CD4-positive, alpha-beta memory T cell (primary cell): ENCODE measurements at regions not wholly inside any gene's neighbourhood (a gene's known extent, or its start where the extent isn't known, plus 50 kb on each side); places are given as distances from the start of the nearest gene placed in this dataset.

ENCODE experiments used
- CTCF ChIA-PET: fragments of 350-600 bp; sonication (Branson Sonifier 250); formaldehyde crosslinking; loops from one replicate; lab custom pipeline; 2021; ENCODE audit warnings: inconsistent platforms; ENCODE audit not compliant: partially characterized antibody; lab: Charles Lee
- POLR2A ChIA-PET: fragments of 350-600 bp; sonication (Branson Sonifier 250); formaldehyde crosslinking; loops from one replicate; lab custom pipeline; 2021; ENCODE audit not compliant: partially characterized antibody; lab: Charles Lee
- DNase-seq, 5 donors: peaks; one replicate each; pipeline versions ENCODE4 v3.0.0 to v3.0.0-alpha.2; 2020 to 2022; ENCODE audit warnings: mixed read lengths in 1 of 5
- H3K27ac ChIP-seq: one replicate; pipeline ENCODE4 v1.7.0; 2013; ENCODE audit warnings: low read depth, low read length
- H3K27me3 ChIP-seq: 2 replicates; pipeline ENCODE4 v1.7.0; 2013; ENCODE audit warnings: mild to moderate bottlenecking, low read length, moderate library complexity; ENCODE audit not compliant: insufficient read depth
- H3K36me3 ChIP-seq: 2 replicates; pipeline ENCODE4 v1.7.0; 2013; ENCODE audit warnings: mild to moderate bottlenecking, low read length, moderate library complexity; ENCODE audit not compliant: insufficient read depth
- H3K4me1 ChIP-seq: 2 replicates; pipeline ENCODE4 v1.7.0; 2013; ENCODE audit warnings: mild to moderate bottlenecking, low read length, moderate library complexity; ENCODE audit not compliant: insufficient read depth
- H3K4me3 ChIP-seq, 2 donors: one replicate each; pipeline ENCODE4 v1.7.0; 2013; ENCODE audit warnings: low read length in 2 of 2, mild to moderate bottlenecking in 1 of 2
- H3K9me3 ChIP-seq, 2 donors: one replicate each; pipeline ENCODE4 v1.7.0; 2013; ENCODE audit warnings: low read length in 2 of 2, control low read depth in 1 of 2; ENCODE audit not compliant: control insufficient read depth in 1 of 2
- H3K27ac Mint-ChIP-seq, 7 donors: one replicate each; pipeline ENCODE4 v1.8.0; 2020 to 2021; ENCODE audit warnings: mixed read lengths in 7 of 7, mild to moderate bottlenecking in 6 of 7, inconsistent platforms in 3 of 7, moderate library complexity in 3 of 7
- H3K27me3 Mint-ChIP-seq, 2 donors: one replicate each; pipeline ENCODE4 v1.8.0; 2020 to 2021; ENCODE audit warnings: mixed read lengths in 2 of 2
- H3K36me3 Mint-ChIP-seq, 2 donors: one replicate each; pipeline ENCODE4 v1.8.0; 2020 to 2021; ENCODE audit warnings: mixed read lengths in 2 of 2, inconsistent platforms in 1 of 2, mild to moderate bottlenecking in 1 of 2
- H3K4me1 Mint-ChIP-seq, 4 donors: one replicate each; pipeline ENCODE4 v1.8.0; 2020 to 2021; ENCODE audit warnings: mixed read lengths in 4 of 4, mild to moderate bottlenecking in 1 of 4
- H3K4me3 Mint-ChIP-seq, 8 donors: one replicate each; pipeline ENCODE4 v1.8.0; 2020 to 2021; ENCODE audit warnings: mixed read lengths in 8 of 8, mild to moderate bottlenecking in 7 of 8, moderate library complexity in 6 of 8, inconsistent platforms in 3 of 8
- H3K9me3 Mint-ChIP-seq, 8 donors: one replicate each; pipeline ENCODE4 v1.8.0; 2020 to 2021; ENCODE audit warnings: mixed read lengths in 8 of 8, mild to moderate bottlenecking in 5 of 8, inconsistent platforms in 3 of 8, moderate library complexity in 1 of 8
- intact Hi-C: fragments of 100-400 bp; cut with micrococcal nuclease; formaldehyde crosslinking; loops from one replicate; pipeline ENCODE4 v1.15.1; 2023

DNA sequence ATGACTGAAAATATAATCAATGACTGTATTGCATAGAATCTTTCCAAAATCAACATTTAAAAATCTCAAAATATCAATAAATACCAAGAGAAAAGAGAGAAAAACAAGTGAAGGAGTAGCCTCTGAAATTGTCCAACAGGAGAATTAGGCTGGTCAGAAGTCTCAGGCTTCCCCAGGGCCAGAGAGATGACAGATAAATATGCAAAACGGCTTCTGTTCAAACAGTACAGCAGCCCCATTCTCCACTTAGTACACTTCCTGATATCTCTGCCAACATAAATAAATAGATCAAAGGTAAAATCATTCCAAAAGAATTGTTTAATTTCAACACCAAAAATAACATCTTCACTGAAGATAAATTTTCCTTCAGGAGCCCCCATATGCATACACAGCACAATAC is 204.7 kb upstream of the GABRA2 start:
- no peaks in the 10 kb centered on the region for H3K9me3 ChIP-seq
- H3K4me3 Mint-ChIP-seq: no peak overlapping the region
- no peaks in the 10 kb centered on the region for H3K4me1 Mint-ChIP-seq
- DNase-seq: no peak
- peaks cover 0 to 15% (median 10%) of the 10 kb centered on the region in 8 donors for H3K9me3 Mint-ChIP-seq
- no peaks in the 10 kb centered on the region for H3K27me3 Mint-ChIP-seq
- no peaks in the 10 kb centered on the region for H3K36me3 ChIP-seq
- no peak overlapping the region for H3K27ac ChIP-seq
- no peaks in the 10 kb centered on the region for H3K36me3 Mint-ChIP-seq
- ChIA-PET POLR2A (no interaction called here), CTCF (no interaction called here)
- no peak overlapping the region for H3K27ac Mint-ChIP-seq
- intact Hi-C loops: no loop called here
- H3K27me3 ChIP-seq: no peaks in the 10 kb centered on the region
- no peak overlapping the region for H3K4me3 ChIP-seq
- H3K4me1 ChIP-seq: no peaks in the 10 kb centered on the region

DNA sequence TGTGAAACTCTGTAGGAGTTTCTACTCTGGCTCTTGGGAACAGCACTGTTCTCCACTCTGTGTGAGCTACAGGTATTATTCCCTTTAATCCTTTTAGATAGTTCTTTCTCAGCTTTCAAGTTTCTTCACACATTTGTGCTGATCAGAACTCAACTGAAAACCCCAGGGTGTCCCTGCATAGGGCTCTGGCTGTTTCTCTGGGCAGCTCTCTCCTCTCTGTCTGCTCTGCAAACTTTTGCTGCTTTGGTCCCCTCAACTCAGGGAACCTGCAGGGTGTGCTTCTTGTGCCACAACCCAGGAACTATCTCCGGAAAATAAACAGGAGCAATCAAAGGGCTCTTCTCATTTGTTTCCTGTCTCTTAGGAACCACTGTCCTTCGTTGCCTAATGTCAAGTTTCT is 196.6 kb upstream of the GABRA2 start:
- Mint-ChIP-seq H3K9me3 (peaks cover 0 to 7% (median under 1%) of the 10 kb centered on the region in 8 donors), H3K36me3 (no peaks in the 10 kb centered on the region), H3K27me3 (no peaks in the 10 kb centered on the region), H3K4me3 (no peak overlapping the region), H3K4me1 (no peaks in the 10 kb centered on the region), H3K27ac (no peak overlapping the region)
- POLR2A ChIA-PET: no interaction called here
- Histone ChIP-seq H3K4me1 (no peaks in the 10 kb centered on the region), H3K27me3 (no peaks in the 10 kb centered on the region), H3K4me3 (no peak overlapping the region), H3K27ac (no peak overlapping the region), H3K9me3 (no peaks in the 10 kb centered on the region), H3K36me3 (no peaks in the 10 kb centered on the region)
- intact Hi-C loops: no loop called here
- DNase-seq: no peak
- CTCF ChIA-PET: no interaction called here

DNA sequence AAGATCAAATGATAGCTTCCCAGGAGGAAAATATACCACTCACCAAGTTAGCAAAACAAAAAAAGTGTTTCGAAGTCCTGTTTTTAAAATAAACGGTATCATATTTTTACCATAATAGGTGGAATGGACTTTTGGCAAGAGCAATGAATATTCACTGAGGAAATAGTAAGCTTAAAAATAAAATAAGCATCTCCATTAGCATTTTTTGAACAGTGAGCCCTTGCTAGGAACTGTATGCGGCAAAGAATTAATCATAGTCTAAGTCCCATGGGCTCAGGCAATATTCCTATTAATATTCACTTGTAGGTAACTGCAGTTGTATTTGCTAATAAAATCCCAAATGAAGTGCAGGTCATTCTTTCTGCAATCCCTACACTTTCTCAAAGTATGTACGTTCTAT is 191.7 kb upstream of the GABRA2 start:
- Histone ChIP-seq H3K27me3 (no peaks in the 10 kb centered on the region), H3K27ac (no peak overlapping the region), H3K4me1 (no peaks in the 10 kb centered on the region), H3K4me3 (no peak overlapping the region), H3K36me3 (no peaks in the 10 kb centered on the region), H3K9me3 (no peaks in the 10 kb centered on the region)
- ChIA-PET CTCF (no interaction called here), POLR2A (no interaction called here)
- Mint-ChIP-seq H3K9me3 (peaks cover 0 to 3% (median under 1%) of the 10 kb centered on the region in 8 donors), H3K4me1 (no peaks in the 10 kb centered on the region), H3K4me3 (no peak overlapping the region), H3K27me3 (no peaks in the 10 kb centered on the region), H3K27ac (no peak overlapping the region), H3K36me3 (no peaks in the 10 kb centered on the region)
- no peak for DNase-seq
- intact Hi-C loops: no loop called here

DNA sequence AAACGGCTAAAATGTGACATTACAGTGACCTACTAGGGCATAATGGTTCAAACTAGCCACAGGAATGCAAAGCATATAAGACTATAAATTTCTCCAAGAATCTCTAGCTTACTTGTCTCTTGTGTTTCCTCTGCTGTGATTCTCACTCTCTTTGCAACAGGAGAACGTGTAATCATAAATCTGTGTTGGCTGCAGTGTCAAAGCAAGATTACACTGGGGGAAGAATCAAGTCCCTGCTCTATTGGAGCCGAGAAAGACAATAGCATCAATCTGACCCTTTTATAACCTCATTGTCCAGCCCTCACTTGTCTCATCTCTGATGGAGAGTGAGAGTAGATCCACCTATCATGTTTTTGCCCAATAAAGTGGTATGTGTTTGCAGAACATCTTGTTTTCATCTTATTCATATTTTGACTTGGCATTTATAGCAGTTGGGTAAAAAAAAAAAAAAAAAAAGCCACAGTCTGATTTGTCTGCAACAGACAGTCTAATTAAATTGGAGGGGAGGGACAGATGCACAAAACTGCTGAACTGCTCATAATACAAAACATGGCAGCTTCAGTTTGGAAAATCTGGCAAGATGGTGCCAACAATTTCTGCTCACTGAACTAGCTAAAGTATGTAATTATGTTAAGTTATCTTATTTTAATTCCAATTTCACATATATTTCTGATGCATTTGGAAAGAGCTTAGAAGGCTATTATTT is 165.0 kb upstream of the GABRA2 start:
- no peak for DNase-seq
- H3K27ac ChIP-seq: no peak overlapping the region
- CTCF ChIA-PET: no interaction called here
- POLR2A ChIA-PET: no interaction called here
- H3K27me3 ChIP-seq: no peaks in the 10 kb centered on the region
- H3K36me3 ChIP-seq: no peaks in the 10 kb centered on the region
- H3K36me3 Mint-ChIP-seq: no peaks in the 10 kb centered on the region
- intact Hi-C loops: no loop called here
- no peak overlapping the region for H3K4me3 Mint-ChIP-seq
- H3K4me1 Mint-ChIP-seq: no peaks in the 10 kb centered on the region
- no peaks in the 10 kb centered on the region for H3K9me3 ChIP-seq
- no peak overlapping the region for H3K4me3 ChIP-seq
- H3K27ac Mint-ChIP-seq: no peak overlapping the region
- H3K9me3 Mint-ChIP-seq: peaks cover 0 to 8% (median 2%) of the 10 kb centered on the region in 8 donors
- H3K27me3 Mint-ChIP-seq: no peaks in the 10 kb centered on the region
- H3K4me1 ChIP-seq: no peaks in the 10 kb centered on the region

DNA sequence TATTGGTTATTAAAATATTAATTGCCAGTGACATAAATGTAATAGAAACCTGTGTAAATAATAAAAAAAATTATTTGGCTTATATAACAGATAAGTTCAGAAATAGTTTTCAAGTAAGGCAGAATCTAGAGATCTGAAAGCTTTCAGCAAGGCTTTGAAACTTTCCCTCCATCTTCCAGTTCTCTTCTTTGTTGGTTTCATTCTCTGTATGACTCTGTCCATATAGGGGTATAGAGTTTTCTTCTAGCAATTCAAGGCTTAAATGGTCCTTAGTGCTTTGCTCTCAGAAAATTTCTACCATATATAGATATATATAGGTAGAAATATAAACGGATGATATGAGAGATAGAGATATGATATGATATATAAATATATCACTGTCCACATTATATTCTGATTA is 160.5 kb upstream of the GABRA2 start:
- H3K4me1 ChIP-seq: no peaks in the 10 kb centered on the region
- no peak for DNase-seq
- H3K27ac ChIP-seq: no peak overlapping the region
- CTCF ChIA-PET: no interaction called here
- H3K36me3 ChIP-seq: no peaks in the 10 kb centered on the region
- no peaks in the 10 kb centered on the region for H3K9me3 ChIP-seq
- POLR2A ChIA-PET: no interaction called here
- intact Hi-C loops: no loop called here
- no peaks in the 10 kb centered on the region for H3K27me3 Mint-ChIP-seq
- peaks cover 0 to 8% (median 6%) of the 10 kb centered on the region in 8 donors for H3K9me3 Mint-ChIP-seq
- no peak overlapping the region for H3K4me3 Mint-ChIP-seq
- H3K27ac Mint-ChIP-seq: no peak overlapping the region
- H3K4me3 ChIP-seq: no peak overlapping the region
- no peaks in the 10 kb centered on the region for H3K4me1 Mint-ChIP-seq
- no peaks in the 10 kb centered on the region for H3K36me3 Mint-ChIP-seq
- H3K27me3 ChIP-seq: no peaks in the 10 kb centered on the region

DNA sequence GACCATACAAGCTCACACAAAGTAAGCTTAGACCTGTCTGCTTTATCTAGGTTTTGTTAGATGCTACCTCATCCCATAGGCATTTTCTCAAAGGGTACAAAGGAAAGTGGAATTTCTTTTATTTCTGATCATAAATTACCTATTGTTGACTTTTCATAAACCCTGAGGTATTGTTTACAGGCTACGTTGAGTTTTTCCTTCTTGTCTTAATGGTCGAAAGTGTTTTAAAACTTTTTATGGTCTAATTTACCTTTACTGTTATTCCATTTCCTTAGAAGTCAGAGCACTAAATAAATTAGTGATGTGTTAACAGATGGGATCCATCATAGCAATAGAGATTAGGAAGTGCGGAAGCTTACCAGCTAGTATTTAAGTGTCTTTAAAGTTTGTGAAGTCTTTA is 159.2 kb upstream of the GABRA2 start:
- POLR2A ChIA-PET: no interaction called here
- DNase-seq: no peak
- Histone ChIP-seq H3K4me3 (no peak overlapping the region), H3K9me3 (no peaks in the 10 kb centered on the region), H3K36me3 (no peaks in the 10 kb centered on the region), H3K27ac (no peak overlapping the region), H3K4me1 (no peaks in the 10 kb centered on the region), H3K27me3 (no peaks in the 10 kb centered on the region)
- no peak overlapping the region for H3K4me3 Mint-ChIP-seq
- CTCF ChIA-PET: no interaction called here
- H3K9me3 Mint-ChIP-seq: peaks cover 0 to 8% (median 5%) of the 10 kb centered on the region in 8 donors
- H3K36me3 Mint-ChIP-seq: no peaks in the 10 kb centered on the region
- H3K4me1 Mint-ChIP-seq: no peaks in the 10 kb centered on the region
- H3K27me3 Mint-ChIP-seq: no peaks in the 10 kb centered on the region
- intact Hi-C loops: no loop called here
- no peak overlapping the region for H3K27ac Mint-ChIP-seq

DNA sequence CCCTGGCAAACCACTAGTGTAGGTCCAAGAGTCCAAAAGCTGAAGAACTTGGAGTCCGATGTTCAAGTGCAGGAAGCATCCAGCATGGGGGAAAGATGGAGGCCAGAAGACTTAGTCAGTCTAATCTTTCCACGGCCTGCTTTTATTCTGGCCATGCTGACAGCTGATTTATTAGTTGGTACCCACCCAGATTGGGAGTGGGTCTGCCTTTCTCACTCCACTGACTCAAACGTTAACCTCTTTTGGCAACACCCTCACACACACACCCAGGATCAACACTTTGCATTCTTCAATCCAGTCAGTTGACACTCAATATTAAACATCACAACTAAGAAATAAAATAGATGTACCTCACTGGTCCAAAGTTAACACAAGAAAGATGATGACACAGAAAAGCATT is 134.8 kb upstream of the GABRA2 start:
- Mint-ChIP-seq H3K27ac (no peak overlapping the region), H3K4me3 (no peak overlapping the region), H3K27me3 (no peaks in the 10 kb centered on the region), H3K9me3 (peaks cover 0 to 9% (median 3%) of the 10 kb centered on the region in 8 donors), H3K4me1 (no peaks in the 10 kb centered on the region), H3K36me3 (no peaks in the 10 kb centered on the region)
- ChIA-PET CTCF (no interaction called here), POLR2A (no interaction called here)
- H3K27me3 ChIP-seq: no peaks in the 10 kb centered on the region
- intact Hi-C loops: no loop called here
- no peak overlapping the region for H3K4me3 ChIP-seq
- DNase-seq: no peak
- H3K9me3 ChIP-seq: no peaks in the 10 kb centered on the region
- no peaks in the 10 kb centered on the region for H3K4me1 ChIP-seq
- H3K36me3 ChIP-seq: no peaks in the 10 kb centered on the region
- H3K27ac ChIP-seq: no peak overlapping the region
